ENCODE measurements at regions not wholly inside any gene's neighbourhood (a gene's known extent, or its start where the extent isn't known, plus 50 kb on each side); places are given as distances from the start of the nearest gene placed in this dataset.

GRCh38 chr21:14697769-14698168 is 151.7 kb upstream of the SAMSN1 start:
- TF ChIP-seq CTCF (IDR thresholded peaks at IDR 0.05) = no peak
- no peak for TF ChIP-seq POLR2A (IDR thresholded peaks at IDR 0.05)
